Cardiac muscle cell (in vitro differentiated cells and primary cell): ENCODE measurements at regions not wholly inside any gene's neighbourhood (a gene's known extent, or its start where the extent isn't known, plus 50 kb on each side); places are given as distances from the start of the nearest gene placed in this dataset.

ENCODE experiments used
- DNase-seq, 2 donors: peaks; one replicate each; pipeline versions ENCODE4 v3.0.0 to v3.0.0-alpha.2; 2010 to 2017; ENCODE audit warnings: low read depth in 1 of 2, low spot score in 1 of 2
- H3K27ac ChIP-seq: fragments of 200-600 bp; sonication (generic); 2 replicates; pipeline ENCODE4 v1.5.1; 2016
- H3K27me3 ChIP-seq: fragments of 200-600 bp; sonication (generic); 2 replicates; pipeline ENCODE4 v1.6.0; 2016; ENCODE audit warnings: control low read depth
- H3K36me3 ChIP-seq: fragments of 200-600 bp; sonication (generic); 2 replicates; pipeline ENCODE4 v1.5.1; 2016; ENCODE audit warnings: control low read depth
- H3K4me1 ChIP-seq: fragments of 200-600 bp; sonication (generic); 2 replicates; pipeline ENCODE4 v1.8.1; 2017; ENCODE audit warnings: low read depth, mild to moderate bottlenecking, mixed run types
- H3K4me3 ChIP-seq: fragments of 200-600 bp; sonication (generic); 2 replicates; pipeline ENCODE4 v1.5.1; 2016; ENCODE audit warnings: mild to moderate bottlenecking
- H3K9me3 ChIP-seq: fragments of 200-600 bp; sonication (generic); 2 replicates; pipeline ENCODE4 v1.5.1; 2017; ENCODE audit warnings: low read depth, mild to moderate bottlenecking, control low read depth
- TF ChIP-seq, protein P1 (sequence below): IDR thresholded peaks from 2 replicates; pipeline ENCODE4 v1.5.1; 2012; ENCODE audit warnings: low read depth, mild to moderate bottlenecking, low read length

DNA sequence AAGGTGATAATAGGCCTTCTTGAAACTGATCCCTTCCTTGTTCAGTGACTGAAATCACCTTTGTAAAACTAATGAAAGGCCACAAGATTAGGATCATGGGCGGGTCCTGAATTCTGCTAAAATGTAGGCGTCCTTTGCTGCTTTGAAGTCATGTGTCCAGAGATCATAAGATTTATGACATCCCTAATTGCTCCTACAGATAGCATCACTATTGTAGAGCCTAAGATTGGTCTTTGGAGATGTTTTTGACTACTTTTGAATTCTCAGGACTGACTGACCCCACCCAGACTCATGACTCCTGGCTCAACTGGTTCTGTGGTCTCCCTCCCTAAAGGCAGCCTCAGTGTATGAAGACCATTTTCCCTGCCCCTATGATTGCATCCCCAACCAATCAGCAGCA is 322.6 kb upstream of the SEMA3D start:
- no peak for DNase-seq
- Histone ChIP-seq H3K27me3 (no peaks in the 10 kb centered on the region), H3K9me3 (no peaks in the 10 kb centered on the region), H3K27ac (no peak overlapping the region), H3K36me3 (no peaks in the 10 kb centered on the region), H3K4me1 (no peaks in the 10 kb centered on the region), H3K4me3 (no peak overlapping the region)
- TF ChIP-seq, protein P1, sequence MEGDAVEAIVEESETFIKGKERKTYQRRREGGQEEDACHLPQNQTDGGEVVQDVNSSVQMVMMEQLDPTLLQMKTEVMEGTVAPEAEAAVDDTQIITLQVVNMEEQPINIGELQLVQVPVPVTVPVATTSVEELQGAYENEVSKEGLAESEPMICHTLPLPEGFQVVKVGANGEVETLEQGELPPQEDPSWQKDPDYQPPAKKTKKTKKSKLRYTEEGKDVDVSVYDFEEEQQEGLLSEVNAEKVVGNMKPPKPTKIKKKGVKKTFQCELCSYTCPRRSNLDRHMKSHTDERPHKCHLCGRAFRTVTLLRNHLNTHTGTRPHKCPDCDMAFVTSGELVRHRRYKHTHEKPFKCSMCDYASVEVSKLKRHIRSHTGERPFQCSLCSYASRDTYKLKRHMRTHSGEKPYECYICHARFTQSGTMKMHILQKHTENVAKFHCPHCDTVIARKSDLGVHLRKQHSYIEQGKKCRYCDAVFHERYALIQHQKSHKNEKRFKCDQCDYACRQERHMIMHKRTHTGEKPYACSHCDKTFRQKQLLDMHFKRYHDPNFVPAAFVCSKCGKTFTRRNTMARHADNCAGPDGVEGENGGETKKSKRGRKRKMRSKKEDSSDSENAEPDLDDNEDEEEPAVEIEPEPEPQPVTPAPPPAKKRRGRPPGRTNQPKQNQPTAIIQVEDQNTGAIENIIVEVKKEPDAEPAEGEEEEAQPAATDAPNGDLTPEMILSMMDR = no peak

DNA sequence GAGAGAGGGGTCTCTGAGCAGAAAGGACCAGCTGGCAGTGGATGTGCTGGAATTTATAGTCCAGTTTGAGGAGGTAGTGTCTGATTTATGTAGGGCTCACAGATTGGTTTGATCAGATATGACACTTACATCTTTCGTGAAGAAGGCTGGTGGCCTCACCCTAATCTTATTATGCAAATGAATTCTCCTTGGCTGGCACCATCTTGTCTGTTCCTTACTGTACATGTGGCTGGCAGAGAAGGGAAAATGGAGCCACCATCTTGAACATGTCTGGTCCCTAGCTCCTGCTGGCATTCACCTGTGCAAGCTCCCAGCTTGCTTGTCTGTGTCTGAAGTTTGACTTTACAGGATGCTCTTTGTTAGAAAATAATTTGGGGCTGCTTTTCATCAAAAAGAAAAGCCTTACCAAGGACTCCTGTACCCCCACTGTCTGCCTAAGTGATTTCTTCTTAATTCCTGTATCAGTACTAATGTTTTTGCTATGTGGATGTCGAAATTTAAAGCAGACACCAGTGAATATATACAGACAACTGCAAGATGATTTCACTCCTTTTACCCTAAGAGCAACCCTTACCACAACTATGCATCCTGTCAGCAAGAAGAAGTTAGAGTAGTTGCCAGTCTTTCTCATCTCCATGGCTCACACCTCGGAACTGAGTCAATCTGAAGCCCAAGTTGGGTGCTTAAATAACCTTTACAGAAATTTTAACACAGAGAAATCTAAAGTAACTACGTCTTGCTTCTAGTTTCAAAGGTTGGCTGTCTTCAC is 322.0 kb upstream of the SEMA3D start:
- Histone ChIP-seq H3K4me3 (no peak overlapping the region), H3K9me3 (no peaks in the 10 kb centered on the region), H3K36me3 (no peaks in the 10 kb centered on the region), H3K27ac (no peak overlapping the region), H3K4me1 (no peaks in the 10 kb centered on the region), H3K27me3 (no peaks in the 10 kb centered on the region)
- TF ChIP-seq, protein P1 = no peak
- DNase-seq = peak in 1 of 2 donors; percentile 75

DNA sequence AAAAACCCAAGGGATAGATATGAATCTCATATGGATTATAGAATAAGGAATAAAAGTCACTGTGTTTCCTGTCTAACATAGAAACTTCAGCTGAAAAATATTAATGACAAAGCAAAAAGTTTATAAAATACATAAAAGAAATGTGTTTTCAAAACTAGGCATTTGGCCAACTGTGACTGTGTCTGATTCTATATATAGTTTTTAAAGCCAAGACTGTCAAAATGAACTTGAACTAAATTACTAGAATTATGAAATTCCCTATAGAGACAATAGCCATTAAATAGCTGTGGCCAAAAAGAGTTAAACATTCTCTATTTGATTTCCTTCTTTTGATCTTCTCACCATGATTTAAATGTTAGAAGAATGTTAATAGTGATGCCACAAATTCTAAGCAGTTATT is 311.2 kb upstream of the SEMA3D start:
- H3K27me3 ChIP-seq = no peaks in the 10 kb centered on the region
- no peak overlapping the region for H3K27ac ChIP-seq
- no peaks in the 10 kb centered on the region for H3K4me1 ChIP-seq
- H3K36me3 ChIP-seq = no peaks in the 10 kb centered on the region
- H3K4me3 ChIP-seq = no peak overlapping the region
- no peak for DNase-seq
- TF ChIP-seq, protein P1 = no peak
- H3K9me3 ChIP-seq = no peaks in the 10 kb centered on the region

DNA sequence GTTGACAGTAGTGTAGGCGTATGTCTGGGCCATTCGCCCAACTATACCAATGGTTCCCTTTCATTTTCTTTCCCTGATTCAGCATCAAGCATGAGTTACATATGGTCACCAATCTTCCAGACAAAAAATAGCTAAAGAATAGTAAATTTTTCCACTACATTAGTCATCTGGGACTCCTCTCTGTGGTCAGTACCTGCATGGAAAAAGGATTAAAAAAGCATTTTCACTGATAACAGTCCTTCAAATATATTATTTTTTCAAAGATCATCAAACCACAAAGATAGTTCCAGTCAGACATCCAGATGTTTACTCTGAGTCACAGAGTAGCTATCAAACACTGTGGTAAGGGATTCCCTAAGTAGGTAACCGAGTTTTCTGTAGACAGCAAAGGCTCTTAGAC is 302.6 kb upstream of the SEMA3D start:
- H3K9me3 ChIP-seq = no peaks in the 10 kb centered on the region
- no peak overlapping the region for H3K27ac ChIP-seq
- H3K36me3 ChIP-seq = no peaks in the 10 kb centered on the region
- H3K27me3 ChIP-seq = no peaks in the 10 kb centered on the region
- H3K4me3 ChIP-seq = no peak overlapping the region
- DNase-seq = peak in 1 of 2 donors; percentile 74
- H3K4me1 ChIP-seq = no peaks in the 10 kb centered on the region
- TF ChIP-seq, protein P1 = no peak

DNA sequence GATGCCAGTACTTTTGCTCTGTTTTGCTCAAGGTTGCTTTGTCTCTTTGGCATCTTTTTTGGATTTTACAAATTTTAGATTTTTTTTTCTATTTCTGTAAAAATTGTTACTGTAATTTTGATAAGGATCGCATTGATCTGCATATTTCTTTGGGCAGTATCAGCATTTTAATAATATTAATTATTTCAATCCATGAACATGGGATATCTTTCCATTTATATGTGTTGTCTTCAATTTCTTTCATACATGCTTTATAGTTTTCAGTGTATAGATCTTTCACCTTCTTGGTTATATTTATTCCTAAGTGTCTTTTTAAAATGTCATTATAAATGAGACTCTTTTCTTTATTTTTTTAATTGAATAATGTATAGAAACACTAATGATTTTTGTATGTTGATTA is 301.6 kb upstream of the SEMA3D start:
- DNase-seq = no peak

More for the DNA sequence above, 301.6 kb upstream of the SEMA3D start:
- Histone ChIP-seq H3K9me3 (no peaks in the 10 kb centered on the region), H3K27me3 (no peaks in the 10 kb centered on the region), H3K4me1 (no peaks in the 10 kb centered on the region), H3K27ac (no peak overlapping the region), H3K4me3 (no peak overlapping the region), H3K36me3 (no peaks in the 10 kb centered on the region)
- TF ChIP-seq, protein P1 = no peak
